HCT116 (cell line): ENCODE measurements at regions not wholly inside any gene's neighbourhood (a gene's known extent, or its start where the extent isn't known, plus 50 kb on each side); places are given as distances from the start of the nearest gene placed in this dataset.

Experiments
- EZH2 ChIP-seq: fragments of 200-600 bp; sonication (generic); IDR thresholded peaks from 2 replicates; pipeline ENCODE4 v1.6.1; 2017; ENCODE audit warnings: antibody characterized with exemption, mixed run types
- POLR2A ChIP-seq: IDR thresholded peaks from 2 replicates; pipeline ENCODE4 v1.7.0; 2011; ENCODE audit warnings: borderline replicate concordance; ENCODE audit not compliant: insufficient read depth, insufficient read length; ENCODE audit errors: extremely low read depth
- POLR2AphosphoS5 ChIP-seq: IDR thresholded peaks from 2 replicates; pipeline ENCODE4 v1.6.1; 2011; ENCODE audit warnings: mild to moderate bottlenecking, low read depth, low read length, moderate library complexity
- SP1 ChIP-seq: IDR thresholded peaks from 2 replicates; pipeline ENCODE4 v1.6.1; 2012; ENCODE audit warnings: low read depth
- SRF ChIP-seq: IDR thresholded peaks from 2 replicates; pipeline ENCODE4 v1.6.1; 2012; ENCODE audit warnings: low read depth
- YY1 ChIP-seq: IDR thresholded peaks from 2 replicates; pipeline ENCODE4 v1.6.1; 2011; ENCODE audit warnings: low read length, low read depth, moderate library complexity, mild to moderate bottlenecking; ENCODE audit not compliant: insufficient replicate concordance; ENCODE audit errors: extremely low read depth
- ZNF274 ChIP-seq: fragments of 200-500 bp; sonication (Bioruptor generic); IDR thresholded peaks from 2 replicates; pipeline ENCODE4 v1.6.1; 2014; ENCODE audit warnings: mild to moderate bottlenecking, low read depth, low read length, inconsistent platforms
- TF ChIP-seq, protein P1 (sequence below), 3 experiments: fragments of 200-600 bp in 1 of 3; sonication (generic) in 1 of 3; IDR thresholded peaks in 2 of 3; conservative IDR thresholded peaks in 1 of 3; 2 replicates each; pipeline ENCODE4 v1.5.1; 2012 to 2017; ENCODE audit warnings: low read depth in 2 of 3, low read length in 2 of 3, antibody characterized with exemption in 1 of 3, borderline replicate concordance in 1 of 3, control low read depth in 1 of 3, mild to moderate bottlenecking in 1 of 3, mixed read lengths in 1 of 3, mixed run types in 1 of 3, moderate library complexity in 1 of 3; ENCODE audit not compliant: insufficient read depth in 1 of 3

DNA sequence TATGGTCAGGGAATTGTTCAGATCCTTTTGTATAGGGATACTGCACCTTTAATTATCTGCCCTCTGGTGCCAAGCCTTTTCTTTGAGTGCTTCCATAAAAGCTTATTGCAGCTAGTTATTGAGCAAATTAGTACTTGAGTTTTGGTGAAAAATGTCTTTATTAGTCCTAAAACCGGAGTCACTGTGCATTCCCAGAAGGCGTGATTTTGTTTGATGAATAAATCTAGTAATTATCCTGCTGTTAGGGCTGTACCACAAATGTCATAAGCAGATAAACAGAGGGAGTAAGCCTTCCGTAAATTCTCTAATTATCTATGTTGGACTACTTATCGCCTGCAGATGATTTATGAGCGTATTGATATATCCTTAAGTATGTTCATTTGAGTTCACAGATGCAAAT lies 620.7 kb upstream of the ARRDC3 start:
- TF ChIP-seq, protein P1, sequence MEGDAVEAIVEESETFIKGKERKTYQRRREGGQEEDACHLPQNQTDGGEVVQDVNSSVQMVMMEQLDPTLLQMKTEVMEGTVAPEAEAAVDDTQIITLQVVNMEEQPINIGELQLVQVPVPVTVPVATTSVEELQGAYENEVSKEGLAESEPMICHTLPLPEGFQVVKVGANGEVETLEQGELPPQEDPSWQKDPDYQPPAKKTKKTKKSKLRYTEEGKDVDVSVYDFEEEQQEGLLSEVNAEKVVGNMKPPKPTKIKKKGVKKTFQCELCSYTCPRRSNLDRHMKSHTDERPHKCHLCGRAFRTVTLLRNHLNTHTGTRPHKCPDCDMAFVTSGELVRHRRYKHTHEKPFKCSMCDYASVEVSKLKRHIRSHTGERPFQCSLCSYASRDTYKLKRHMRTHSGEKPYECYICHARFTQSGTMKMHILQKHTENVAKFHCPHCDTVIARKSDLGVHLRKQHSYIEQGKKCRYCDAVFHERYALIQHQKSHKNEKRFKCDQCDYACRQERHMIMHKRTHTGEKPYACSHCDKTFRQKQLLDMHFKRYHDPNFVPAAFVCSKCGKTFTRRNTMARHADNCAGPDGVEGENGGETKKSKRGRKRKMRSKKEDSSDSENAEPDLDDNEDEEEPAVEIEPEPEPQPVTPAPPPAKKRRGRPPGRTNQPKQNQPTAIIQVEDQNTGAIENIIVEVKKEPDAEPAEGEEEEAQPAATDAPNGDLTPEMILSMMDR (IDR thresholded peaks at IDR 0.05 in 2 of 3, conservative IDR thresholded peaks at IDR 0.05 in 1 of 3; ENCODE audit: borderline replicate concordance in 1 of 3, insufficient read depth in 1 of 3, low read depth in 2 of 3, low read length in 2 of 3) = no peak
- no peak for TF ChIP-seq YY1
- no peak for TF ChIP-seq EZH2
- TF ChIP-seq SP1 = no peak
- TF ChIP-seq POLR2AphosphoS5 = no peak
- TF ChIP-seq ZNF274 = no peak
- no peak for TF ChIP-seq POLR2A
- no peak for TF ChIP-seq SRF
